Fibroblast of skin of scalp (primary cell): ENCODE measurements at regions not wholly inside any gene's neighbourhood (a gene's known extent, or its start where the extent isn't known, plus 50 kb on each side); places are given as distances from the start of the nearest gene placed in this dataset.
"Not testable (repeated sequence)": the region's sequence is repeated elsewhere in the genome, so short reads cannot be mapped to it uniquely, and the experiment has no call there.

Source experiments
- DNase-seq: peaks from one replicate; pipeline ENCODE4 v3.0.0-alpha.2; 2013

DNA sequence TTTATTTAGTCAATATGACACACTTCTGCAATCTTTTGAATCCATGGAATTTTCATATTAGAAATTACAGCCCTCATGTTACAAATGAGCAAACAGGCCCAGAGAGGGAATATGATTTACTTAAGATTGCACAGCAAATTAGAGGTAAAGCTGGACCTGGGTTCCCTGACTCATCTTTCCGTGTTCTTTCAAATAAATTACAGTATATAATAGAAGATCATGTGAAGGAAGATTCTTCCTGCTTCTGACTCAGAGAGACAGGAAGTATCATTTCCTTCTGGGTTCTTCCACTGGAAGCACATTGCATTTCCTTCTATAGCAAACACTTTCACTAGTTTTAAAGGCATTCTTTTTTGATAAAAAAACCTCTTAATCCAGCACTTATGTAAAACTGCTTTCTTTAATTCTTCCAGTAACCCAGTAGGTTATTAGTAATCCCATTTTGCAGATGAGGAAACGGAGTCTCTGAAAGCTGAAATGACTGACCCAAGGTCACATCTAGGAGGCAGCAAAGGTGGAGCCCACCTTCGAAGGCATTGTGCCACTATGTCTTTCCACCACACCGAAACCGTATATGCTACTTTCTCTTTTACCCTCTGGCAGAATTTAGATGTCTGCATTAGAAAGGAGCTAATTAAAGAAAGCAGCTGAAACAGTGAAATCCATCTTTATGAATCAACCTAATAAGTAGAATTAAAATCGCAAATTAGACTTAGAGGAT lies 566.7 kb upstream of the KLF4 start:
- peak; percentile 38 for DNase-seq

DNA sequence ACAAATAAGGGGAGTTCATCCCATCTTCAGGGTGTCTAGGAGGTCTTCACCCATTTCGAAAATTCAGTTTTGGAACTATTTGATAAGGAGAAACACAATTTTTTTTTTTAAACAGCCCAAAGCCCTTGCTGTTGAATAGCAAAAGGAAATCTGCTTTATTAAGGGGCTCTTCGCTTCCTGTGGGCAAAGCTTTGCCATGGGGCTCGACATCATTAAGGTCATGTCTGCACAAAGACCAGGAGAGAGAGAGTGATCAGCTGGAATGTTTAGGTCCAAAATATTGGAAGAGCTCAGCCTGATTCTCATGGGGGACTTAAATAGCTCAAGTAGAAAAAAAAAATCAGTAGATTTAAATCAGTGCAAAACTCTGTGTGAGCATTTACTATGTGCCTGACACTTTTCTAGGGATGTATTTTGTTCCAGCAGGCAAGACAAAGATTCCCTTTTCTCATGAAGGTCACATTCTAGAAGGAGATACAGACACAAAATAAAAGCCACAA lies 564.6 kb upstream of the KLF4 start:
- DNase-seq: no peak

DNA sequence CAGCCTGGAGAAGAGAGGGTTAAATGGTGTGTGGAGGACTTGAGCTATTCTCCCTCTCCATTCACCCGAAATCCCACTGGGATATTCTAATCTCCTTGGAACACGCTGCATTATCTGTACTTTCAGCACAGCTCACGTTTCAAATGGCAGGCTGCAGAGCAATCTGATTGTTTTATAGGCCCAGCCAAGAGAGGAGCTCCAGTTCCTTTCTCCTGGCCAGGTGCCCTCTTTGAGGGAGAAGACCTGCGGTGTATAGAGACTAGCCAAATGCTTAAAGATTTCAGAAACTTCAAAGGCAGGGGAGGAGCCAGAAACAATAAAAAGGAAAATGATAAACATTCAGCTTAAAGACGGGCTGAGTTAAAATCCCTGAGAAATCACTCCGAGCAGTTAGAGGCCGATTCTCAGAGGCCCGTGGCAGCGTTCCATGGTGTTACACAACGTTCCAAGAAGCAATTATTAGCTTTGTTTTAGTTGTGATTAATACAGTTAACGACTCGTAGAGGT lies 564.0 kb upstream of the KLF4 start:
- DNase-seq: peak; percentile 61

DNA sequence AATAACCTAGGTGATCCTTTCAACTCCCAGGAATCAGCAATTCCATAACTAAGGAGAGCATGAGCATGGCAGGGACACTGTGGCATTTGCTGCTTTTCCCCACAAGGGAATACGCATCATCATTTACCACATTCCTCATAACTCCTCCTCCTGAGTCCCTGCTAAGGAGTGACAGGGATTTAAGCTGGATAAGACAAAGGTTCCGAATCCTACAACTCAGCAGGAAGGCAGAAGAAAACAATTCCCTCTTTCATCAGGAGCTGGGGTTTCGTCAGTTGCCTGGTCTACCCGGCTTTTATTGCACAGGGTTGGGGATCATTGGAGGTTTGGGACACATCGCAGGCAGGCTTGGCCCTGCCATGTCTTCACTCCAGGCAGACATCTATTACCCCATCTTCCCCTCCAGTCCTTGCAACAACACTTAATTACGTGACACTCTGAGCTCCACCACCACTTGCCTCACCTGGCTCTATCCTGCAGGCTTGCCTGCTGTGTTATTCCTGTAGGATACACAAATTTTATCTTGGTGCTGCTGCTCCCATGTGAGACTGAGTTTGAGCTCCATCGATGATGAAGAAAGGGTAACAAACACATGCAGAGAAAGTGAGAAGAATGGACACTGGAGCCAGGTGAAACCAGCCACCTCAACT lies 563.0 kb upstream of the KLF4 start:
- peak; percentile 61 for DNase-seq

DNA sequence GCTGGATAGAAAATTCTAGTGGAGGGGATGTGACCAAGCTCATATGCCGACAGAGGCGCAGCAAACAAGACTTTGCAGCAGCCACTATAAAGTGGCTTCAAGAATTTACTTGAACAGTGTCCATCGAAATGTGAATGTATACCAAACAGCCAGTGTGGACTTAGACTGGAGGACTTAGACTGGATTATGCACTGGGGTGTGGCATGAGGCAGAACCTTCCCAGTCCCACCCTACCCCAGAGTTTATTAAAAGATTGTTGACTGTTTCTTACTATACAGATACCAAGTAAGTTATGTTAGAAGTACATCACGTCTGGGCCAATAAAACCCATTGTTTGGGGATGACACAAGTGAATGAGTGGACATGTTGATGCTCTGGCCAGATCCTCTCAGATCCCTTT lies 561.3 kb upstream of the KLF4 start:
- DNase-seq: no peak

DNA sequence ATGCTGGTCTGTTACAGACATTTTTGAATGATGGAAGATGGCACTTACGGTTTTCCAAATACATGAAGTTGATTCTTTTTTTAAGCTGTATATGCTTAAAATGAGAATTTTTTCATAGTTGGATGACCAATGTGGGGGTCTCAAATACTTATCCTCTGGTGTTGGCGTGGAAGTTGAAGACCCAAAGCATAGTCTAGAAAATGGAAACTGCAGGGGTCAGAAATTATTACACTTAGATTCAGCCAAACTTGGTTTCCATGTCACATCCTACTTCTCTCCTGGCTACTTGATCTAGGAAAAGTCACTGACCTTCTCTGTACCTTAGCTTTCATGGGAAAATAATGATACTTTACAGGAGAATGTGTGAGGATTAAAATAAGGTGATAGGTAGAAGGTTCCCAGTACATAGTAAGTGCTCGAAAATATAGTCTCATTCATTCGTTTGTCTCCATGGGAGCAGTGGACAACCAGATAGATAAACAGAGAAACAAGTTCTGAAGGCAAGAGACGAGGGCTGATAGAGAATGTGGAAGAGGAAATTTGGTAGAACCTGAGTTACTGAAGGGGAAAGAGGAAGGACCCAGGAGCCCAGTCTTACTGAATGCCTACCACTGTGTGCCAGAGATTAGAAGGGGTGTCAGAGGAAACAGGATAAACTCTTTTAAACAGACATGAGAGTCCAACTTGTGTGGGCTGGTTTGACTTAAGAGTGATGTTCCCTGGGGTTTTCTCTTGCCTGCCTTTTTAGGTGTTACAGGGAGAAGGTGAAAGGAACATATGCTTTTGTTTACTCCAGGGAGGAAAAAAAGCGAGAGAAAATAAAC lies 560.3 kb upstream of the KLF4 start:
- DNase-seq: no peak

DNA sequence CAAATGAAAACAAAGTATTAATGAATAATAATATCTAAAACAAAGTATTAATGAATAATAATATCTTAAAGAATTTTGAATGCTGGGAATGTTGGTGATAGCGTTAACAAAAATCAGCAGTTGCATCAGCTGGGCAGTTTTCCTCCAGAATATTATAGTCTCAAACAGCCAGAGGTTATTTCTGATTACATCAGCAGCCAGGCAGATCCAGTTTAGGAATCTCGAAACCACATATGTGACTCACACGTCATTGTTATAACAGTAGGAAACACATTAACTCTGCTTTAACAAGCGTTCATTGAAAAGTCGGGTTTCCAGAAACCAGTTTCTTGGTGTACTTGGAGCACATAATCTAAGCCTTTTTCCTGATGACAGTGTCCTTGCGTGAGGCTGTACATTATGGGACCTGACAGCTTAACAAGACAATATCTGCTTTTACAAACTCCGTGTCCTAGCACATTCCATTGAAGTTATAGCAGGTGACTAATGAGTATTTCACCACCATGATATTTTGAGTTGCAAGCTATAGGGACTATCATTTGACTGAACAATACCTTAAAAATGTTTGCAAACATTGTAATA lies 559.5 kb upstream of the KLF4 start:
- peak; percentile 97 for DNase-seq

DNA sequence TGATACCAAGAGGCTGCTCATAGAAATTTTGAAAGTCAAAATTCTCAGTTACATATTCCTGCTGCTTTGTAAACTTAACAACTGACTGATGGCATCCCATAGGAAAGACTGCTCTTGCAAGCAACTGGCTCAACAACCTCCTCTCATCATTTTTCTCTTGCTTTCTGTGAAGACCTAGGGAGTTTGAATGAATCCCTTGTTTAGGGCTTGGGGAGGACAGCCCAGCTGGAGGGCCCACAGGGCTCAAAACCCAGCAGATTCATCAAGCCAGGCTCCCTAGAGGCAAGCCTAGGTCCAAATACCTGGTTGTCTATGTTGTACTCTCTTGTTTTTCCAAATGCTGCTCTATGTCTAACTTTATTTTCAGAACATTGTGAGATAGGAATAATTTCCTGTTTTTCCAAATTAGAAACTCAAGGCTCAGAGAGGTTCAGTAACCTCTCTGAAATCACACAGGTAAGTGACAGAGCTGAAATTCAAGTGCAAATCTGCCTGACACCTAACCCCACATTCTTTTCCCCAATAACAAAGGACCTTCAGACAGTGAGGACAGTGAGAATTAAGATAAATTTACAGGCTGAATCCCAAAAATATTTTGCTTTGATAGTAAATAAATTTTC lies 558.9 kb upstream of the KLF4 start:
- DNase-seq: peak; percentile 20

DNA sequence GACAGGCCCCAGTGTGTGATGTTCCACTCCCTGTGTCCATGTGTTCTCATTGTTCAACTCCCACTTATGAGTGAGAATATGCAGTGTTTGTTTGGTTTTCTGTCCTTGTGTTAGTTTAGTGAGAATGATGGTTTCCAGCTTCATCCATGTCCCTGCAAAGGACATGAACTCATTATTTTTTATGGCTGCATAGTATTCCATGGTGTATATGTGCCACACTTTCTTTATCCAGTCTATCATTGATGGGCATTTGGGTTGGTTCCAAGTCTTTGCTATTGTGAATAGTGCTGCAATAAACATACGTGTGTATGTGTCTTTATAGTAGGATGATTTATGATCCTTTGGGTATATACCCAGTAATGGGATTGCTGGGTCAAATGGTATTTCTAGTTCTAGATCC lies 558.2 kb upstream of the KLF4 start:
- DNase-seq: not testable (repeated sequence)

DNA sequence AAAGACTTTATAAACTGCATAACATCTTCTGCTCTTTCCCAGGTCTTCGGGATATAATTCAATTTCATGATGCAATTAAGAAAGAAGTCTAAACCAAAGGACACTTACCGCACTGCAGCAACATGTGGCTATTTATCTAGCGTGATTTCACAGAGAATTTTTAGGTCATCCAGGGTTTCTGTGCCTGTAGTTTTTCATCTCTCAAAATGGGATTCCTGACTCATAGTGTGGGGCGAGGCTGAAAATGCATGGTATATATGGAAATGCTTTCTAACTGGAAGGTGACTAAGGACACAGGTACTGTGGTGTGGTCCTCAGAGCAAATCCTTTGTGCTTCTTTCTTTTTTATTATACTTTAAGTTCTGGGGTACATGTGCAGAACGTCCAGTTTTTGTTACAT lies 557.7 kb upstream of the KLF4 start:
- DNase-seq: no peak

DNA sequence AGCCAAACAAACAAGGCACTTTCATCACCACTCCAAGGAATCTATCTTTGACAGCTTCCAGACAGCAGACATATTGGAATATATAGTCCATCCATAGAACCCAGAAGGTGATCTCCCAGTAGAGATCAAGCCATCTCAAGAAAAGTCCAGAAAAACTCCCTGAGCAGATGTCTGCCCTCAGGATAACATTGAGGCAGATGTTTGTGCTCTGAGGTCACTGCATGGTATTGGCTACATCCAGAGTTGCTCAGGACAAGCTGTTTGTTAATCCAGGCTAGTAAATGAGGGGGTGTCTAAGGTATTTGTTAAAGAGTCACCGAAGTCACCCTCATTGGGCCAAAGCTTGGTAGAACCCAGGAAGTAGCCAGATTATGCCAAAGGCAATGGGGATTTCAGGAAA lies 556.3 kb upstream of the KLF4 start:
- no peak for DNase-seq

DNA sequence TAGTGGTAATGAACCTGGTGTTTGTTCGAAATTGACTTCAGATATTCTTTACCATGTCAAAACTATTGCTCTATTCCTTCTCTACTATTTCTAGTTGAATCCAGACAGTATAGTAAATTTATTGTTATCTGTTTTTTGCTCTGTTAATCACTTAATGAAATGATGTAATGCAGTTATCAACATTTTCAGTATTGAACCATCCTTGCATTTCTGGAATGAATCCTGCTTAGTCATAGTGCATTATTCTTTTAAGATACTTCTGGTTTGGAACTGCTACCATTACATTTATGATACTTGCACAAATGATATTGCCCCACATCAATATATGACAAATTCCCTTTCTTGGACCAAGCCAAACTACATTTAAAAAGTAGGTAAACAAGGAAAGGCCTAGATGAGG lies 554.0 kb upstream of the KLF4 start:
- DNase-seq: no peak

DNA sequence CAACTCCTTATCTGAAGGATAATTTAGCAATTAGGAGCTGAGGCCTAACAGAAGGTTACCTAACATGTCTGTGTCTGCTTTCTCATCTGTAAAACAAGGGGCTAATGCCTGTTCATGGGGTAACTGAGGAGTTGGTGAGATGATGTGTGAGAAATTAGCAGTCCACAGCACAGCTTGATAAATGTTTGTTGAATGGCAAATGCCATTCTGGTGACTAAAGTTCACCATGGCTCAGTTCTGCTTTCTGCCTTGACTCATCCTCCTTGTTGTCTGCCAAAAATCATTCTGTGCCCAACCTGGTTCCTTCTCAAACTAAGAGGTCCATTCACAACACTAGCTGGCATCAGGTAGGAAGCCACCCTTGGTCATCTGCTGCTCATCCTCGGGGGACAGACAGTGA lies 552.0 kb upstream of the KLF4 start:
- peak; percentile 87 for DNase-seq

DNA sequence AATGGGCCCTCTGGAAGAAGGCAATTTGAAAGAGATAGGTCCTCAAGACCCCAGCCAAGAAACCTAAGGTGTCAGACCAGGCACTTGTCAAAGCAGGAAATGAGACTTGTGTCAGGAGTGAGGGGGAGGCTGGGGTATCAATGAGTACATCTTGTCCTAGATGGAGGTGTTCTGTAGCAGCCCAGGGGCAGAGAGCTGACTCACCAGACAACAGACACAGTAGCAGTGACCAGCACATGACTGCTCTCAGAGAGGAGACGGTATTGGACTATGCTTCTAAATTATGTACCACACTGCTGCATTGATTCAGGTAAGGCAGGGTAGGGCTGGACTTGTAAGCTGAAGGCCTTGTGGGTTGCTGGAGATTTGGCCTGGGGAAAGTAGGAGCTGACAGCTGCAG lies 551.2 kb upstream of the KLF4 start:
- DNase-seq: no peak

DNA sequence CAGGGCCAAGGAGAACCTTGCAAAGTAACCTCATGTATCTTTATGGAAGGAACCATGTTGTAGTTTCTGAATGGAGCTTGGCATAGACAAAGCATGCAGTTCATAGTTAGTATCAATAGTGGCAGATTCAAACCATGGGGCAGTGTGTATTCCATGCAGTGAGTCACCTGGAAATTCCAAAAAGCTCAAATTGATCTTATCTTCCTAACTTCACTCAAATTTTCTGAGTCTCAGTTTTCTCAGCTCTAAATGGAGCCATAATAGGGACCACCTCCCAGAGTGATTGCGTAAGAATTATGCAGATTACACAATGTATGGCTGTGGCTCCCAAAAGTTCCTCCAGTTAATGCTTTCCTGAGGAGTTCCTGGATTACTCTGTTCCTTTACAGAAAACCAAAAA lies 549.9 kb upstream of the KLF4 start:
- no peak for DNase-seq

DNA sequence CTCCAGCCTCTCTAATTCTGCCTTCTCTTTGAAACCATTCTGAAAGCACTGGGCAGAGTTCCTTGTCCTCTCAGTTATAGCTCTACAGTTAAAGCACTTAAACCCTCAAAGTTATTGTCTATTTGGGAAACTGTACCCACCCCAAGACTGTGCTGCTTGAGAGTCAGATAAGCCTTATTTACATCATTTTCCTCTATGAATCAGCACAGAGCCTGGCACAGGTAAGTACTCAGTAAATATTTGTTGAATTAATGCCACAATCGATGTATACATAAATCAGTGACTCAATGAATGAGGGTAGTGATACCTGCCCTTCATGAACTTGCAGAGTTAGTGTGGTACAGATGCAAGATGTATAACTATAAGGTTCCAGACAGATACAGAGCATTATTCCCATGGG lies 549.4 kb upstream of the KLF4 start:
- no peak for DNase-seq

DNA sequence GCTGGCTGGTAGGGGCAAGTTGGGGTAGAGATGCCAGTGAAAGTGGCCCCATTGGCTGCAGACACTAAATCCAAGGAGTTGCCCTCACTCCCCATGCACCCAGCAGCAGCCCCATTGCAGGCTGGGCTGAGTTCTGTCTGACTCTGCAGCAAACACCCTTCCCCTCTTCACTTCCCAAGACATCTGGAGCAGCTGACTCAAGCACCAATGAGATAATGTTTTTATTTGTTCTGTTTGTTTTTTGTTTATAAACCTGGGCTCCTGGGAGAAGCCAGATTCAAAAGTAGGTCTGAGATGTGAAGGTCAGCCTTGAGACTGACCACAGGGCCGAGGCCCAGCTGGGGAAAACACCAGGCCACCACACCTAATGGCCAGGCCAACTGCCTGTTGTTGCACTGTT lies 545.9 kb upstream of the KLF4 start:
- DNase-seq: no peak

DNA sequence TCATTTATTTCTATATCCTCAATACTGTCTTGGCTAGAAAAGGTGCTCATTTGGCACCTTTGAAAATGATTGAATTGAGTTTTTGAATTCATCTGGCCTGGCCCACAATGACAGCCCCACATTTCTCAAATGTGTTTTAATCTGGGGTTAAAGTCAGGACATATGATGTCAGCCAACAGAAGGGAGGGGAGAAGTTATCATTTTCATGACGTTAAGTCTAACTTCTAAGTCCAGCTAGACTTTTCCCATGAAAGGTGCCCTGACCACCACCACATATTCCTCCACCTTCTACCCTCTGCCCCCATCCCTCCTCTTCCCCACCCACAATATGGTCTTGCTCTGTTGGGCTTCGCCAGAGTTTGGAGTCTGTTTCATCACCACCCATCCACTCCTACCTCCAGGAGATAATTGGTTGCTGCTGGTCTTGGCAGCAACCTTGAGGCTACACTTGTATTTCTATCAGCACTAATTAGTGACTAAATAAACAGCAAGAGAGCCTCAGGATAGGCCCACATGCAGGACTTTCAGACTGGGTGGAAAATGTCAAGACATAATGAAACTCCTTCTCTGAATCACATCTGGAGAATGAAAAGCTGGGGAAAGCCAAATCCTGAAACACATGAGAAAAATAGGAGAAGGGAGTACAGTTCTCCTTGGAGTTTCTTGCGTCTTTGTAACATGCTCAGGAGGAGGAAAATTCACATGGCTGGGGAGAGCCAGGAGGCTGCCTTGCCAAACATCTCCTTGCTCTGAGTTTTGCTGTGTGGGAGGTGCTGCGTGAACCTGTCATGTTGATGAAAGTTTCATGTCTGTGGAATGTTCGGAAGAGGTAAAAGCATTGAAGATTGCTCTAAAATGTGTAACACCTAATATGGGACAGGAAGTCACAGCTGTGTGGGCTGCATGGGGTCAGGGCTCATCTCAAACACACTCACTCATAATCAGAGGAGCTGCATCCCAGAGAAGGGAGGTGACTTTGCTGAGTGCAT lies 544.7 kb upstream of the KLF4 start:
- no peak for DNase-seq

DNA sequence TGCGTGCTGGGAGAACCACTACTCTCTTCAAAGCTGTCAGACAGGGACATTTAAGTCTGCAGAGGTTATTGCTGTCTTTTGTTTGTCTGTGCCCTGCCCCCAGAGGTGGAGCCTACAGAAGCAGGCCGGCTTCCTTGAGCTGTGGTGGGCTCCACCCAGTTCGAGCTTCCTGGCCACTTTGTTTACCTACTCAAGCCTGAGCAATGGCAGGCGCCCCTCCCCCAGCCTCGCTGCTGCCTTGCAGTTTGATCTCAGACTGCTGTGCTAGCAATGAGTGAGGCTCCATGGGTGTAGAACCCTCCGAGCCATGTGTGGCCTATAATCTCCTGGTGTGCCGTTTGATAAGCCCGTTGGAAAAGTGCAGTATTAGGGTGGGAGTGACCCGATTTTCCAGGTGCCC lies 542.5 kb upstream of the KLF4 start:
- DNase-seq: not testable (repeated sequence)

DNA sequence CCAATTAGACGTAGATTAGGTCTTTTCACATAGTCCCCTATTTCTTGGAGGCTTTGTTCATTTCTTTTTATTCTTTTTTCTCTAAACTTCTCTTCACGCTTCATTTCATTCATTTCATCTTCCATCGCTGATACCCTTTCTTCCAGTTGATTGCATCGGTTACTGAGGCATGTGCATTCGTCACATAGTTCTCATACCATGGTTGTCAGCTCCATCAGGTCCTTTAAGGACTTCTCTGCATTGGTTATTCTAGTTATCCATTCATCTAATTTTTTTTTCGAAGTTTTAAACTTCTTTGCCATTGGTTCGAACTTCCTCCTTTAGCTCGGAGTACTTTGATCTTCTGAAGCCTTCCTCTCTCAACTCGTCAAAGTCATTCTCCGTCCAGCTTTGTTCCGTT lies 541.7 kb upstream of the KLF4 start:
- DNase-seq: not testable (repeated sequence)

DNA sequence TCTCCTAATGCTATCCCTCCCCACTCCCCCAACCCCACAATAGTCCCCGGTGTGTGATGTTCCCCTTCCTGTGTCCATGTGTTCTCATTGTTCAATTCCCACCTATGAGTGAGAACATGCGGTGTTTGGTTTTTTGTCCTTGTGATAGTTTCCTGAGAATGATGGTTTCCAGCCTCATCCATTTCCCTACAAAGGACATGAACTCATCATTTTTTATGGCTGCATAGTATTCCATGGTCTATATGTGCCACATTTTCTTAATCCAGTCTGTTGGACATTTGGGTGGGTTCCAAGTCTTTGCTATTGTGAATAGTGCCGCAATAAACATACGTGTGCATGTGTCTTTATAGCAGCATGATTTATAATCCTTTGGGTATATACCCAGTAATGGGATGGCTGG lies 537.1 kb upstream of the KLF4 start:
- not testable (repeated sequence) for DNase-seq
